Liver (tissue), 3 donors: ENCODE measurements at regions not wholly inside any gene's neighbourhood (a gene's known extent, or its start where the extent isn't known, plus 50 kb on each side); places are given as distances from the start of the nearest gene placed in this dataset.

ENCODE experiments used
- ATF3 ChIP-seq: IDR thresholded peaks from 2 replicates; pipeline ENCODE4 v1.6.1; 2016; ENCODE audit warnings: antibody characterized with exemption
- EGR1 ChIP-seq, 2 donors: IDR thresholded peaks; 2 replicates each; pipeline ENCODE4 v1.6.1; 2016 to 2018; ENCODE audit warnings: antibody characterized with exemption in 2 of 2, low read depth in 2 of 2
- FOXA1 ChIP-seq: IDR thresholded peaks from 2 replicates; pipeline ENCODE4 v1.6.1; 2016; ENCODE audit warnings: antibody characterized with exemption
- GABPA ChIP-seq, 2 donors: IDR thresholded peaks in 1 of 2; conservative IDR thresholded peaks in 1 of 2; 2 replicates each; pipeline ENCODE4 v1.6.1; 2016; ENCODE audit warnings: antibody characterized with exemption in 2 of 2, mild to moderate bottlenecking in 1 of 2, moderate library complexity in 1 of 2
- HNF4A ChIP-seq, 2 donors: conservative IDR thresholded peaks; 2 replicates each; pipeline ENCODE4 v1.6.1; 2016; ENCODE audit warnings: antibody characterized with exemption in 2 of 2, mild to moderate bottlenecking in 2 of 2
- HNF4G ChIP-seq: IDR thresholded peaks from 2 replicates; pipeline ENCODE4 v1.6.1; 2016; ENCODE audit warnings: antibody characterized with exemption
- JUND ChIP-seq, 2 donors: IDR thresholded peaks; 2 replicates each; pipeline ENCODE4 v1.6.1; 2016; ENCODE audit warnings: antibody characterized with exemption in 2 of 2
- MAX ChIP-seq: IDR thresholded peaks from 2 replicates; pipeline ENCODE4 v1.6.1; 2016; ENCODE audit warnings: antibody characterized with exemption
- TAF1 ChIP-seq: conservative IDR thresholded peaks from 2 replicates; pipeline ENCODE4 v1.6.1; 2016; ENCODE audit warnings: antibody characterized with exemption, mild to moderate bottlenecking
- TF ChIP-seq, protein P1 (sequence below): fragments of 150-350 bp; IDR thresholded peaks from 2 replicates; pipeline ENCODE4 v1.5.1; 2017; ENCODE audit warnings: improper control_type of control experiment, low read depth, low read length; ENCODE audit not compliant: missing input control
- donor health status: healthy.
- donor health status: healthy.

- TF ChIP-seq, protein P1, sequence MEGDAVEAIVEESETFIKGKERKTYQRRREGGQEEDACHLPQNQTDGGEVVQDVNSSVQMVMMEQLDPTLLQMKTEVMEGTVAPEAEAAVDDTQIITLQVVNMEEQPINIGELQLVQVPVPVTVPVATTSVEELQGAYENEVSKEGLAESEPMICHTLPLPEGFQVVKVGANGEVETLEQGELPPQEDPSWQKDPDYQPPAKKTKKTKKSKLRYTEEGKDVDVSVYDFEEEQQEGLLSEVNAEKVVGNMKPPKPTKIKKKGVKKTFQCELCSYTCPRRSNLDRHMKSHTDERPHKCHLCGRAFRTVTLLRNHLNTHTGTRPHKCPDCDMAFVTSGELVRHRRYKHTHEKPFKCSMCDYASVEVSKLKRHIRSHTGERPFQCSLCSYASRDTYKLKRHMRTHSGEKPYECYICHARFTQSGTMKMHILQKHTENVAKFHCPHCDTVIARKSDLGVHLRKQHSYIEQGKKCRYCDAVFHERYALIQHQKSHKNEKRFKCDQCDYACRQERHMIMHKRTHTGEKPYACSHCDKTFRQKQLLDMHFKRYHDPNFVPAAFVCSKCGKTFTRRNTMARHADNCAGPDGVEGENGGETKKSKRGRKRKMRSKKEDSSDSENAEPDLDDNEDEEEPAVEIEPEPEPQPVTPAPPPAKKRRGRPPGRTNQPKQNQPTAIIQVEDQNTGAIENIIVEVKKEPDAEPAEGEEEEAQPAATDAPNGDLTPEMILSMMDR, result no peak
- TF ChIP-seq GABPA (IDR thresholded peaks at IDR 0.05 in 1 of 2, conservative IDR thresholded peaks at IDR 0.05 in 1 of 2), result no peak
- TF ChIP-seq JUND (IDR thresholded peaks at IDR 0.05), result no peak
- no peak for TF ChIP-seq HNF4G
- TF ChIP-seq TAF1, result no peak
- no peak for TF ChIP-seq ATF3
- TF ChIP-seq MAX, result no peak
- no peak for TF ChIP-seq EGR1 (IDR thresholded peaks at IDR 0.05; ENCODE audit: low read depth in 2 of 2)
- TF ChIP-seq HNF4A (conservative IDR thresholded peaks at IDR 0.05), result no peak
- TF ChIP-seq FOXA1, result no peak
Measured at GRCh38 chr15:31250033-31250432, 76.6 kb upstream of the KLF13 start.
